ENCODE measurements at regions not wholly inside any gene's neighbourhood (a gene's known extent, or its start where the extent isn't known, plus 50 kb on each side); places are given as distances from the start of the nearest gene placed in this dataset.

GRCh38 chr1:220430586-220430985, 97.3 kb upstream of the MARK1 start:
- no peak for TF ChIP-seq HNRNPUL1 (IDR thresholded peaks at IDR 0.05; ENCODE audit: low read depth, low read length)
- no peak for TF ChIP-seq KAT2B (IDR thresholded peaks at IDR 0.05; ENCODE audit: borderline replicate concordance, low read depth, low read length)
- no peak for TF ChIP-seq ZNF780A (CRISPR knock-in tag; IDR thresholded peaks at IDR 0.05)
- TF ChIP-seq ZZZ3 (CRISPR knock-in tag; IDR thresholded peaks at IDR 0.05; ENCODE audit: borderline replicate concordance): no peak
- TF ChIP-seq MAFF (IDR thresholded peaks at IDR 0.05; ENCODE audit: low read depth, low read length): no peak
- TF ChIP-seq GPN1 (CRISPR knock-in tag; IDR thresholded peaks at IDR 0.05; ENCODE audit: borderline replicate concordance): no peak
- TF ChIP-seq, protein P1, sequence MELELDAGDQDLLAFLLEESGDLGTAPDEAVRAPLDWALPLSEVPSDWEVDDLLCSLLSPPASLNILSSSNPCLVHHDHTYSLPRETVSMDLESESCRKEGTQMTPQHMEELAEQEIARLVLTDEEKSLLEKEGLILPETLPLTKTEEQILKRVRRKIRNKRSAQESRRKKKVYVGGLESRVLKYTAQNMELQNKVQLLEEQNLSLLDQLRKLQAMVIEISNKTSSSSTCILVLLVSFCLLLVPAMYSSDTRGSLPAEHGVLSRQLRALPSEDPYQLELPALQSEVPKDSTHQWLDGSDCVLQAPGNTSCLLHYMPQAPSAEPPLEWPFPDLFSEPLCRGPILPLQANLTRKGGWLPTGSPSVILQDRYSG (CRISPR knock-in tag; IDR thresholded peaks at IDR 0.05): no peak
- TF ChIP-seq, protein P2, sequence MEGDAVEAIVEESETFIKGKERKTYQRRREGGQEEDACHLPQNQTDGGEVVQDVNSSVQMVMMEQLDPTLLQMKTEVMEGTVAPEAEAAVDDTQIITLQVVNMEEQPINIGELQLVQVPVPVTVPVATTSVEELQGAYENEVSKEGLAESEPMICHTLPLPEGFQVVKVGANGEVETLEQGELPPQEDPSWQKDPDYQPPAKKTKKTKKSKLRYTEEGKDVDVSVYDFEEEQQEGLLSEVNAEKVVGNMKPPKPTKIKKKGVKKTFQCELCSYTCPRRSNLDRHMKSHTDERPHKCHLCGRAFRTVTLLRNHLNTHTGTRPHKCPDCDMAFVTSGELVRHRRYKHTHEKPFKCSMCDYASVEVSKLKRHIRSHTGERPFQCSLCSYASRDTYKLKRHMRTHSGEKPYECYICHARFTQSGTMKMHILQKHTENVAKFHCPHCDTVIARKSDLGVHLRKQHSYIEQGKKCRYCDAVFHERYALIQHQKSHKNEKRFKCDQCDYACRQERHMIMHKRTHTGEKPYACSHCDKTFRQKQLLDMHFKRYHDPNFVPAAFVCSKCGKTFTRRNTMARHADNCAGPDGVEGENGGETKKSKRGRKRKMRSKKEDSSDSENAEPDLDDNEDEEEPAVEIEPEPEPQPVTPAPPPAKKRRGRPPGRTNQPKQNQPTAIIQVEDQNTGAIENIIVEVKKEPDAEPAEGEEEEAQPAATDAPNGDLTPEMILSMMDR (CRISPR knock-in tag; IDR thresholded peaks at IDR 0.05): no peak
- TF ChIP-seq, protein P3, sequence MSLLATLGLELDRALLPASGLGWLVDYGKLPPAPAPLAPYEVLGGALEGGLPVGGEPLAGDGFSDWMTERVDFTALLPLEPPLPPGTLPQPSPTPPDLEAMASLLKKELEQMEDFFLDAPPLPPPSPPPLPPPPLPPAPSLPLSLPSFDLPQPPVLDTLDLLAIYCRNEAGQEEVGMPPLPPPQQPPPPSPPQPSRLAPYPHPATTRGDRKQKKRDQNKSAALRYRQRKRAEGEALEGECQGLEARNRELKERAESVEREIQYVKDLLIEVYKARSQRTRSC (CRISPR knock-in tag; IDR thresholded peaks at IDR 0.05; ENCODE audit: low read depth): no peak
- no peak for TF ChIP-seq REPIN1 (CRISPR knock-in tag; IDR thresholded peaks at IDR 0.05; ENCODE audit: borderline replicate concordance, low read depth)
- TF ChIP-seq ZNF3 (CRISPR knock-in tag; IDR thresholded peaks at IDR 0.05): no peak
- TF ChIP-seq MTF1 (CRISPR knock-in tag; IDR thresholded peaks at IDR 0.05): no peak
- TF ChIP-seq, protein P4, sequence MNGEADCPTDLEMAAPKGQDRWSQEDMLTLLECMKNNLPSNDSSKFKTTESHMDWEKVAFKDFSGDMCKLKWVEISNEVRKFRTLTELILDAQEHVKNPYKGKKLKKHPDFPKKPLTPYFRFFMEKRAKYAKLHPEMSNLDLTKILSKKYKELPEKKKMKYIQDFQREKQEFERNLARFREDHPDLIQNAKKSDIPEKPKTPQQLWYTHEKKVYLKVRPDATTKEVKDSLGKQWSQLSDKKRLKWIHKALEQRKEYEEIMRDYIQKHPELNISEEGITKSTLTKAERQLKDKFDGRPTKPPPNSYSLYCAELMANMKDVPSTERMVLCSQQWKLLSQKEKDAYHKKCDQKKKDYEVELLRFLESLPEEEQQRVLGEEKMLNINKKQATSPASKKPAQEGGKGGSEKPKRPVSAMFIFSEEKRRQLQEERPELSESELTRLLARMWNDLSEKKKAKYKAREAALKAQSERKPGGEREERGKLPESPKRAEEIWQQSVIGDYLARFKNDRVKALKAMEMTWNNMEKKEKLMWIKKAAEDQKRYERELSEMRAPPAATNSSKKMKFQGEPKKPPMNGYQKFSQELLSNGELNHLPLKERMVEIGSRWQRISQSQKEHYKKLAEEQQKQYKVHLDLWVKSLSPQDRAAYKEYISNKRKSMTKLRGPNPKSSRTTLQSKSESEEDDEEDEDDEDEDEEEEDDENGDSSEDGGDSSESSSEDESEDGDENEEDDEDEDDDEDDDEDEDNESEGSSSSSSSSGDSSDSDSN (CRISPR knock-in tag; IDR thresholded peaks at IDR 0.05): no peak
- TF ChIP-seq ZNF121 (CRISPR knock-in tag; IDR thresholded peaks at IDR 0.05): no peak
